ENCODE measurements at regions not wholly inside any gene's neighbourhood (a gene's known extent, or its start where the extent isn't known, plus 50 kb on each side); places are given as distances from the start of the nearest gene placed in this dataset.

DNA sequence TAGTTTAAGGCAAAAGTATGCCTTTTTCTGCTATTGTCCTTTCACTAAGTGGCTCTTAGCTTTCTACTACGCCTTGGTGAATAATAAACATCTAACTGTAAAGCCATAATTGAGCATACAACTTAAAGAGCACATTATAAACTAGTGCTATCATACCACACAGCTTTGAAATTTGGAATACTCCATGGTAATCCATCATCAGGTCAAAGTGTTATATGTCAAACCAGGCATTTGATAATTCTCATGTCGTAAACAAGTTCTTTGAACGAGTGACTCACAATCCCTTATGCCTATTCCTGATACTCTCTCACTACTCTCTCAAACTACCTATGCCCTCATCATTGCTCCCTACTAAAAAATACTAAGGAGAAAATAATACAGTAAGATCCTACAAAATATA lies 60.3 kb upstream of the FMN2 start:
- no peak for TF ChIP-seq PHF8 (conservative IDR thresholded peaks at IDR 0.05; ENCODE audit: low read depth, low read length)
- no peak for TF ChIP-seq EP300 (IDR thresholded peaks at IDR 0.05; ENCODE audit: borderline replicate concordance in 1 of 2, low read depth in 2 of 2, low read length in 2 of 2)
- no peak for TF ChIP-seq RFX5 (IDR thresholded peaks at IDR 0.05; ENCODE audit: borderline replicate concordance, low read depth, low read length)
- TF ChIP-seq NRF1 (IDR thresholded peaks at IDR 0.05; ENCODE audit: low read depth, low read length), result no peak
- TF ChIP-seq EGR1 (IDR thresholded peaks at IDR 0.05; ENCODE audit: borderline replicate concordance, low read depth, low read length), result no peak
- TF ChIP-seq, protein P1, sequence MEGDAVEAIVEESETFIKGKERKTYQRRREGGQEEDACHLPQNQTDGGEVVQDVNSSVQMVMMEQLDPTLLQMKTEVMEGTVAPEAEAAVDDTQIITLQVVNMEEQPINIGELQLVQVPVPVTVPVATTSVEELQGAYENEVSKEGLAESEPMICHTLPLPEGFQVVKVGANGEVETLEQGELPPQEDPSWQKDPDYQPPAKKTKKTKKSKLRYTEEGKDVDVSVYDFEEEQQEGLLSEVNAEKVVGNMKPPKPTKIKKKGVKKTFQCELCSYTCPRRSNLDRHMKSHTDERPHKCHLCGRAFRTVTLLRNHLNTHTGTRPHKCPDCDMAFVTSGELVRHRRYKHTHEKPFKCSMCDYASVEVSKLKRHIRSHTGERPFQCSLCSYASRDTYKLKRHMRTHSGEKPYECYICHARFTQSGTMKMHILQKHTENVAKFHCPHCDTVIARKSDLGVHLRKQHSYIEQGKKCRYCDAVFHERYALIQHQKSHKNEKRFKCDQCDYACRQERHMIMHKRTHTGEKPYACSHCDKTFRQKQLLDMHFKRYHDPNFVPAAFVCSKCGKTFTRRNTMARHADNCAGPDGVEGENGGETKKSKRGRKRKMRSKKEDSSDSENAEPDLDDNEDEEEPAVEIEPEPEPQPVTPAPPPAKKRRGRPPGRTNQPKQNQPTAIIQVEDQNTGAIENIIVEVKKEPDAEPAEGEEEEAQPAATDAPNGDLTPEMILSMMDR (IDR thresholded peaks at IDR 0.05; ENCODE audit: control extremely low read depth in 1 of 3, insufficient read depth in 1 of 3, low read depth in 1 of 3, low read length in 3 of 3), result no peak
- no peak for TF ChIP-seq CTBP2 (IDR thresholded peaks at IDR 0.05; ENCODE audit: borderline replicate concordance, insufficient read depth, insufficient read length, low read length)

Measured in H1 (cell line).